Ishikawa (cell line): ENCODE measurements at regions not wholly inside any gene's neighbourhood (a gene's known extent, or its start where the extent isn't known, plus 50 kb on each side); places are given as distances from the start of the nearest gene placed in this dataset.

ENCODE experiments used
- CEBPB ChIP-seq: IDR thresholded peaks from 2 replicates; pipeline ENCODE4 v1.6.1; 2012
- CREB1 ChIP-seq: IDR thresholded peaks from 2 replicates; pipeline ENCODE4 v1.6.1; 2012; ENCODE audit warnings: low read depth
- EGR1 ChIP-seq: IDR thresholded peaks from 2 replicates; pipeline ENCODE4 v1.6.1; 2012
- EP300 ChIP-seq: IDR thresholded peaks from 2 replicates; pipeline ENCODE4 v1.6.1; 2012; ENCODE audit warnings: borderline replicate concordance
- FOXM1 ChIP-seq: IDR thresholded peaks from 2 replicates; pipeline ENCODE4 v1.6.1; 2012; ENCODE audit warnings: low read depth, borderline replicate concordance
- MAX ChIP-seq: IDR thresholded peaks from 2 replicates; pipeline ENCODE4 v1.6.1; 2012
- NFIC ChIP-seq: IDR thresholded peaks from 2 replicates; pipeline ENCODE4 v1.6.1; 2012
- RAD21 ChIP-seq: IDR thresholded peaks from 2 replicates; pipeline ENCODE4 v1.6.1; 2012; ENCODE audit warnings: low read depth
- TAF1 ChIP-seq: IDR thresholded peaks from 2 replicates; pipeline ENCODE4 v1.6.1; 2012; ENCODE audit warnings: low read depth, mild to moderate bottlenecking
- TCF12 ChIP-seq: IDR thresholded peaks from 2 replicates; pipeline ENCODE4 v1.6.1; 2012; ENCODE audit warnings: low read depth
- TEAD4 ChIP-seq: IDR thresholded peaks from 2 replicates; pipeline ENCODE4 v1.6.1; 2012
- USF1 ChIP-seq: IDR thresholded peaks from 2 replicates; pipeline ENCODE4 v1.6.1; 2012
- YY1 ChIP-seq: IDR thresholded peaks from 2 replicates; pipeline ENCODE4 v1.6.1; 2012; ENCODE audit warnings: low read depth
- ZBTB7A ChIP-seq: IDR thresholded peaks from 2 replicates; pipeline ENCODE4 v1.6.1; 2012; ENCODE audit warnings: low read depth
- TF ChIP-seq, protein P1 (sequence below): IDR thresholded peaks from 2 replicates; pipeline ENCODE4 v1.6.1; 2012; ENCODE audit warnings: low read depth, mild to moderate bottlenecking

- TF ChIP-seq MAX = peak; percentile 4; the same call in 1 of the 2 replicates
- peak; percentile 98 for TF ChIP-seq TCF12
- TF ChIP-seq RAD21 = no peak
- peak; percentile 61 for TF ChIP-seq NFIC
- no peak for TF ChIP-seq USF1
- peak; percentile 83 for TF ChIP-seq EP300
- TF ChIP-seq FOXM1 = peak; percentile 74
- peak; percentile 47; the same call in 1 of the 2 replicates for TF ChIP-seq CEBPB
- no peak for TF ChIP-seq ZBTB7A
- TF ChIP-seq, protein P1, sequence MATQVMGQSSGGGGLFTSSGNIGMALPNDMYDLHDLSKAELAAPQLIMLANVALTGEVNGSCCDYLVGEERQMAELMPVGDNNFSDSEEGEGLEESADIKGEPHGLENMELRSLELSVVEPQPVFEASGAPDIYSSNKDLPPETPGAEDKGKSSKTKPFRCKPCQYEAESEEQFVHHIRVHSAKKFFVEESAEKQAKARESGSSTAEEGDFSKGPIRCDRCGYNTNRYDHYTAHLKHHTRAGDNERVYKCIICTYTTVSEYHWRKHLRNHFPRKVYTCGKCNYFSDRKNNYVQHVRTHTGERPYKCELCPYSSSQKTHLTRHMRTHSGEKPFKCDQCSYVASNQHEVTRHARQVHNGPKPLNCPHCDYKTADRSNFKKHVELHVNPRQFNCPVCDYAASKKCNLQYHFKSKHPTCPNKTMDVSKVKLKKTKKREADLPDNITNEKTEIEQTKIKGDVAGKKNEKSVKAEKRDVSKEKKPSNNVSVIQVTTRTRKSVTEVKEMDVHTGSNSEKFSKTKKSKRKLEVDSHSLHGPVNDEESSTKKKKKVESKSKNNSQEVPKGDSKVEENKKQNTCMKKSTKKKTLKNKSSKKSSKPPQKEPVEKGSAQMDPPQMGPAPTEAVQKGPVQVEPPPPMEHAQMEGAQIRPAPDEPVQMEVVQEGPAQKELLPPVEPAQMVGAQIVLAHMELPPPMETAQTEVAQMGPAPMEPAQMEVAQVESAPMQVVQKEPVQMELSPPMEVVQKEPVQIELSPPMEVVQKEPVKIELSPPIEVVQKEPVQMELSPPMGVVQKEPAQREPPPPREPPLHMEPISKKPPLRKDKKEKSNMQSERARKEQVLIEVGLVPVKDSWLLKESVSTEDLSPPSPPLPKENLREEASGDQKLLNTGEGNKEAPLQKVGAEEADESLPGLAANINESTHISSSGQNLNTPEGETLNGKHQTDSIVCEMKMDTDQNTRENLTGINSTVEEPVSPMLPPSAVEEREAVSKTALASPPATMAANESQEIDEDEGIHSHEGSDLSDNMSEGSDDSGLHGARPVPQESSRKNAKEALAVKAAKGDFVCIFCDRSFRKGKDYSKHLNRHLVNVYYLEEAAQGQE = no peak
- TF ChIP-seq TEAD4 = peak; percentile 62
- TF ChIP-seq YY1 = no peak
- no peak for TF ChIP-seq TAF1
- TF ChIP-seq EGR1 = peak; percentile 58
Observed at GRCh38 chr3:13219902-13220296, 146.7 kb upstream of the IQSEC1 start.

- TF ChIP-seq CEBPB (no peak), EGR1 (no peak), ZBTB7A (no peak; the same call in none of the 2 replicates), EP300 (no peak), CREB1 (peak; percentile 11; the same call in 1 of the 2 replicates), FOXM1 (no peak), RAD21 (no peak), MAX (peak; percentile 95), TAF1 (no peak), TEAD4 (no peak), YY1 (peak; percentile 54), USF1 (peak; percentile 83), NFIC (peak; percentile 74), TCF12 (no peak)
- TF ChIP-seq, protein P1 = no peak
Observed at GRCh38 chr3:13219077-13219901, 146.1 kb upstream of the IQSEC1 start.

DNA sequence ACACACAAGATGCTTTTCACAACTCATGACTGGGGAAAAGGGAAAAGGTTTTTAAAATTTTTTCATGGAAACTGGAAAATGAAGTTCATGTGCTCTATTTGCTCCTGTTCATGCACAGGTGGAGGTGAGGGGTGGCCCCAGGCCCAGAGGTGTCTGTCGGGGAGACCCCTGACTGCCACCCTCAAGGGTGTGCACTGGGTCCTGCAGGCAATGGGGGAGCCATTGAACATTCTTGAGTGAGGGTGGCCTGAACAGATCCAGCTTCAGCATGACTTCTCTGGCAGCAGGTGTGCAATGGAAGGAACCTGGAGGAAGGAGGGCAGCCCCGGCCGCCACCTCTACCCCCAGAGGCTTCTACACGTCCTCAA, 145.3 kb upstream of the IQSEC1 start:
- TF ChIP-seq YY1 = no peak

- peak; percentile 96 for TF ChIP-seq EP300
- TF ChIP-seq NFIC = peak; percentile 94
- TF ChIP-seq TAF1 = no peak
- TF ChIP-seq, protein P1 = no peak; the same call in 1 of the 2 replicates
- TF ChIP-seq TEAD4 = peak; percentile 96
- TF ChIP-seq CREB1 = no peak
- peak; percentile 45; the same call in 1 of the 2 replicates for TF ChIP-seq CEBPB
- 0 out of 2 replicates have a peak, but pooled peaks have one; percentile 19 for TF ChIP-seq YY1
- TF ChIP-seq MAX = peak; percentile 97
- TF ChIP-seq USF1 = 0 out of 2 replicates have a peak, but pooled peaks have one; percentile 23
- peak; percentile 99 for TF ChIP-seq TCF12
- TF ChIP-seq EGR1 = no peak
- TF ChIP-seq RAD21 = peak; percentile 37
- no peak; the same call in 1 of the 2 replicates for TF ChIP-seq ZBTB7A
- TF ChIP-seq FOXM1 = peak; percentile 94
Observed at GRCh38 chr3:13217736-13218540, 144.7 kb upstream of the IQSEC1 start.
